HG03196 (cell line): ENCODE measurements at regions not wholly inside any gene's neighbourhood (a gene's known extent, or its start where the extent isn't known, plus 50 kb on each side); places are given as distances from the start of the nearest gene placed in this dataset.

Source experiments
- ATAC-seq: cut with Tn5 transposase; IDR thresholded peaks from one replicate; pipeline ENCODE4 v1.9.1; 2021; ENCODE audit not compliant: unreplicated experiment

DNA sequence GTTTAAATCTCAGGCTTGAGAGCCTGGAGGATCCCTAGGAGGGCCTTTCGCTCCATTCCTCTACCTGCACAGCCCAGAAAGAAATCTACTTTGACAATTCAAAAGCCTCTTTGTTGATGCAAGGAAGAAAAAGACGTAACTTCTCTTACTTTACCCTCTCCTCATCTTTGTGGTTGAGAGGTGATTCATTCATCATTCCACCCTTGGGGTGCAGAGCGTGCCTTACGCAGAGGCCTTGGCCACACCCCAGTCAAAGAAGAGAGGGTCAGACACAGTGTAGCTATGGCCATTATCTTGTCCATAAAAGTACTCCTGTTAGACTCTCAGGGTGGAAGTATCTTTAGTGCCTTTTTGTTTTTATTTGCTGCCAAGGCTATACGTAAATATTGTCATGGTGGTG lies 184.0 kb downstream of the IRS2 start:
- no peak for ATAC-seq

DNA sequence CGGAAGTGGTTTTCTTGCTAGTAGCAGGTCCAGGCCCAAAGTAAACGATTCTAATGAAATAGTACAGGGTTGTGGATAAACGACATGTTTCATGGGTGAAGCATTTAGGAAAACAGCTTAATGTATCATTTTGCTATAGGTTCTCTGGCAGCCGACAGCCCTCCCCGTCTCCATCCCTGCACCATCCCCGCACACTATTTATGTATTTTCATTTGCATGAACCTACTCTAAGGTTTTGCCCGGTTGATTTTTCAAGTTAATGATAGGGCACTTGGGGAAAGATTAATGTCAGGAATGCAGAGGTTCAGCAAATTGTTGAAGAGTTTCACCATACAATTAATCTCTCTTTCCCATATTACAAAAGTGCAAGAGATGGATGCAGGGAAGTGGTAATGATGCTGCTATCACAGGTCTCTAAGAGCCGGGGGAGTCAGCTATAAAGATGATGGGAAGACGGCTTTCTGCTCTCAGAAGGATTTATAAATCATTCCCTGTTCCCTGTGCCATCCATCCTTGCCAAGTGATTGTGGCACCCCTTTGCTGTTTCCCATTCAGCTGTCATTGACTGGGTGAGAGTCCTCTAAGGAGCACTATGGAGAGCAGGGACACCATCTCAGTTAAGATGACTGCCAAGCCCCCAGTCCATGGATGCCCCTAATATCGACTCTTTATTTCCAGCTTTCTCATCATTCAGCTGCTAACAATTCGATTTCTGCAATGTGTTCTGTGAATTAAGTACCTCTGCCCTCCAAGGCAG lies 186.3 kb downstream of the IRS2 start:
- no peak for ATAC-seq

- no peak for ATAC-seq
Observed at GRCh38 chr13:109595471-109595870, 190.9 kb downstream of the IRS2 start.

- no peak for ATAC-seq
Observed at GRCh38 chr13:109593230-109593629, 193.2 kb downstream of the IRS2 start.

DNA sequence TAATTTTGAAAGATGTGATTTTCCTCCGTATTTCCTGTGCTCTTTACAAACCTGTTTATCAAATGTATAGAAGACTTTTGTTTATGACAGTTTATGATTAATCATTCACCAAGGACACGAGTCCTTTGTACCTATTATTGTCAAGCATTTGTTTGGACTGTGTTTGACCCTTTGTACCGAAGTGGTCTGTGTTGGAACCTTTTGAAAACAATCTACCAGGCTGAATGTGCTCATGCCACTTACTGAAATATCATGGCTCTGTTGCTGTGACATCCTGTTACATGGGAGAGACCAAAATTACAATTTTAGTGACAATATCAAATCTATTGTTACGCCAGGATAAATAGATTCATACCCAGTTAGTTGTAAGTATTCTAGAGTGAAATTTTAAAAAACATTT lies 193.6 kb downstream of the IRS2 start:
- ATAC-seq: no peak

GRCh38 chr13:109587689-109588088 lies 198.7 kb downstream of the IRS2 start:
- no peak for ATAC-seq

DNA sequence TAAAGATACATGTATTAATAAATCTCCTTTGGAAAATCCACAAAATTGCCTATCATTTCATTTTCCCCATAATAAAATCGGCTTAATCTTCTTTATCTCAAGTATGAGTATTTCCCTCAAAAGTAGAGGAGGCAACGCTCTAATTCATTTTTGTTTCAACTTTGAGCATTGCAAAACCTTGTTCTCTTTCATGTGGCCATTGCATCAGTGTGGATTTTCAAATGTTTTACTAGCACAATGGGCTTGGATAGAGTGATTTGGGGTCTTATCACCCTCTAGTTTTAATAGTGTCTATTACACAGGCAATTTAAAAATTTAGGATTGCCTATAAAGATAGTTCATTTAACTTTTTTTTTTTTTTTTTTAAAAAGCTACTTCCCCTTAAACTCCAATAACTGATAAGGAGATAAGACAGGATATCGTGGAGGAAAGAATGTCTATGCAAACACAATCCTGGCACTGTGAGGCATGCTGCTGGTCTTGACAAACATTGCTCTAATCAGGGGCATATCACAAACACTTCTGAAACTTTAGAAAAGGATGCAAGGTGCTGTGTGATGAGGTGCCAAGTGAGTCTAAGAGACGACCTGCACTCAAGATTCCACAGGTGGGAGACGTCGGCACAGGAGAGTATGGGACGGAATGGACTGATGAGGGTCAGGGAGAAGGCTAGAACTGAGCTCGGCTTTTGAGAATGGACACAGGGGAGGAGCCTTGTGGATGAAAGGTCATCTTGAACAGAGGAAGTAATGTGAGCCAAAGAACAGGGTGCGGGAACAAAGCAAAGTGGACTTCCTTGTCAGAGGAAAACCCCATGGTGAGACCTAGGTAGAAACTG lies 199.7 kb downstream of the IRS2 start:
- no peak for ATAC-seq

DNA sequence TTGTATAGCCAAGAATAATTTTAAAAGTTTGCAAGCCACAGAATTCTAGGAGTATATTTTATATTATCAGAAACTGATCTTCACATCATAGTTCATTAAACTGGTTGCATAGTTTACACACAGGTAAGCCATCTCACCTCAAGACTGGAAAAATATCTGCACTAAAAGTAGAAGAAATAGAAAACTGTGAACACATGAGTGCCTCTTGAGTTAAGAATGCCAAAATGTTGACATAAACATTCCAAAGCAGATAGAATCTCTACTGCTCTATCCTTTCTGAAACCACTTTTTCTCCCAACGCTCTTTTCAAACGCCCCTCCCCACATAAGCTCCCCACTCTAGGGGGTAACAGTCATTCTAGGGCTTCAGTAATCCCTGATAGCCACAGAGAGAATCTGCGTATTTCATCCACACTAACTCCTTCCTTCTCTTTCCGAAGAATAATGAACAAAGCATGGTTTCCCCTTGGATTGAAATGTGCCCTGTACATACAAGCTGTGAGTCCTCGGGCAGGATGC lies 201.5 kb downstream of the IRS2 start:
- no peak for ATAC-seq

- no peak for ATAC-seq
Observed at GRCh38 chr13:109577191-109577700, 209.1 kb downstream of the IRS2 start.

GRCh38 chr13:109576331-109576813 lies 210.0 kb downstream of the IRS2 start:
- ATAC-seq: no peak

- ATAC-seq: no peak
Observed at GRCh38 chr13:109575821-109576220, 210.6 kb downstream of the IRS2 start.

DNA sequence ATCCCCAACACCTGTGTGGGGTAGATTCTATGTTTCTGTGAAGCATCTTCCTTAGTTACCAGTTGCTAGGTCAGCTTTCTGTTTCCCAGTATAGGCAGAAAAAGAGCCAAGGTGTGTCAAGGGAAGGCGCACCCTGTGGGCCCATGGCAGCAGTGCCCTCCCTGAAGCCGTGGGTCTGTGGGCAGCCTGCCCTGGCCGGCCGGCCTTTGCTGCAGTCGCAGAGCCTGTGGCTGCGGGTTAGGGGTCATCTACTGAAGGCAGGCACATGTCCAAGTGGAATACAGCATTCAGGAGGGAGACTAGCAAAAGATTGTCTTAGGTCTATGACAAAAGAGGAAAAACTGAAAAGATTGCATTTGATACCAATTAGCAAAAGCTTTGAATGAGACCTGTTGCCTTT lies 214.0 kb downstream of the IRS2 start:
- no peak for ATAC-seq

DNA sequence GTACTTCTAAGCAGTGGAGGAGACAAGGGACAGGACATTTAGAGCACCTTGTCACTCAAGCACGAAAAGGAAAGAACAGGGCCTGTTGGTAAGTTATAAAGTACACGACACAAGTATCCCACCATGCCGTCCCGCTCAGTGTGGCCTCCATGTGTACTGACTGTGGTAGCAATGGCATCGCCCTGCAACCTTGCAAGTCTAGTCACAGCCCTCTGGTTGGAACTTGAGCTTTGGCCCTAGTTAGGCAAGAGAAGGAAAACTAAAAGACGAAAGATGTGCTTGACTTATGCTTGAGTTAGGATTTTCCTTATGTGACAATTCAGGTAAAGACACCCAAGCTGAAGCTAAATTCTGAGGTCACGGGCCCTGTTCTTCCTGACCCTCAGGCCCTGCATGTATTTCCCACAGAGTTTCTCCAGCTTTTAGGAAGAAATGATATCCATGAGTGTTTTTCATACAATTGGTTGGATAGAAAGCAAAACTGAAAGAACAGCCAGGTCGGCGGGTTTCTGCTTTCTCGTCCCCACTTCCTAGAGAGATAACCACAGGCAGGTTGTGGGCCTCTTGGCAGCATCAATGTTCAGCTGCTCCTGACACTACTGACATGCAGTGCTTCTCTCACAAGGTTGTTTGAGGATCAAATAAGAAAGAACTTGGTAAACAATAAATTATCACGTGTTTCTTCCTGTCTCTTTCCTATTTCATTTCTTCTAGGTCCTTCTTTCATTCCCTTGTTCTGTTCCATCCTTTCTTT lies 216.2 kb downstream of the IRS2 start:
- ATAC-seq: peak; percentile 98

- ATAC-seq: no peak
Observed at GRCh38 chr13:109568339-109568818, 218.0 kb downstream of the IRS2 start.

- no peak for ATAC-seq
Observed at GRCh38 chr13:109567315-109567714, 219.1 kb downstream of the IRS2 start.

- no peak for ATAC-seq
Observed at GRCh38 chr13:109565877-109566276, 220.5 kb downstream of the IRS2 start.

DNA sequence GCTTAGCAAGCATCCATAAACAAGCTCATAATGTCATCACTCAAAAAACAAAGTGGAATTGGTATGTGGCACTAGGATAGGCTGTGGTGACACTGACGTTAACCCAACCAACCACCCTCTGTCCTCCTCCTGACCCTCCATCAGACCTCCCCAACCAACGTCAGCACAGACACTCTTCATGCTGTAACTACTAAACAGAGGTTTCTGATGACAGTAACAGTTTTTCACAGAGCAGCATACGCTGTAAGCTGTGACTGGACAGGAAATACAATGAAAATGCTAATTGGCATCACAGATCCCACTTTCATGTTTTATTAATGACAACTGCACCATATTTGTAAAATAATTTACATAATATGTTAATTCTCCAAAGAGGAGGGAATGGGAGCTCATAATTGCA lies 238.0 kb downstream of the IRS2 start:
- peak; percentile 34 for ATAC-seq

GRCh38 chr13:109547942-109548341 lies 238.4 kb downstream of the IRS2 start:
- ATAC-seq: peak; percentile 72

DNA sequence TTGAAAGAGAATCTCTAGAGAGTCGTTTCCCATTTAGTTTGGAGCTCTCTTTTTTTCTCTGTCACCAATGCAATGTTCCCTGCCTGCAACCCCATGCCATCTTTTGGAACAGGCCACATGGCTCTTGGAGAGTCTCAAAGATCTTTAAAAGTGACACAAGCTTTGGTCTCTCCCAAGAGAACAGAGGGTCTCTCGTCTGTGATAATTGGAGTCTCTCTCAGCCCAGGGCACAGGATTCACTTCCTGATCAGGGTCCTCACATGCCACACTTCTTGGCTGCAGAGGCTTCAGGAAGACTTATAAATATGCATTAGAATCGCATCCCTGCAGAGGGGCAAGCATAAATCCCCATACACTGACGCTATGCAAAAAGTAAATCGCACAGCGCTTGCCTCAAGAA lies 240.5 kb downstream of the IRS2 start:
- ATAC-seq: no peak

DNA sequence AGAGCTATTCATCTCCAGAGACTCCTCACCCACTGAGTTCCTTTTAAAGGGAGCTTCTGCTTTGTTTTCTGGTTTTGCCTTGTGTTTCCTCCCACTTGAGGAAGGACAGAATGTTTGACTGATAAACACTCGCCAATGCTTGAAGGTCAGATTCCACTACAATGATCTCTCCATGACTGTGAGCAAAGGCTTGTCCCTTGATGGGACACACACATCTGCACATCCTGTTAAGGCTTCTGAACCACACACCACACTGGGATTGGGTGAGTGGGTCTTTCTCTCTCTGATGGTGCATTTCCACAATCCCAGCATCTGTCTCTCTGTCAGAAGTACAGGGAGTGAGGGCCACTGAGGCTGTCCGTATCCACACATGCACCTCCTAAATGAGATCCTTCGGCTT lies 245.3 kb downstream of the IRS2 start:
- ATAC-seq: no peak

- ATAC-seq: no peak
Observed at GRCh38 chr13:109537584-109537983, 248.8 kb downstream of the IRS2 start.
